SK-N-SH treated with all-trans-retinoic acid at 6 μM for 48 hours (cell line): ENCODE measurements at regions not wholly inside any gene's neighbourhood (a gene's known extent, or its start where the extent isn't known, plus 50 kb on each side); places are given as distances from the start of the nearest gene placed in this dataset.

ENCODE experiments used
- ATAC-seq: fragments of 200-7000 bp; cut with Tn5 transposase; 3 replicates; pipeline ENCODE4 v1.9.1; 2020; ENCODE audit warnings: mild to moderate bottlenecking, moderate library complexity
- ARNTL ChIP-seq: fragments of 450-650 bp; formaldehyde crosslinking; IDR thresholded peaks from 2 replicates; pipeline ENCODE4 v1.5.0; 2020; ENCODE audit warnings: low read depth, mild to moderate bottlenecking, moderate library complexity, borderline replicate concordance
- BACH2 ChIP-seq: fragments of 250-450 bp; sonication (Bioruptor Pico); IDR thresholded peaks from 2 replicates; pipeline ENCODE4 v1.9.0; 2021; ENCODE audit warnings: mild to moderate bottlenecking, borderline replicate concordance
- CSDC2 ChIP-seq: fragments of 250-450 bp; sonication (Bioruptor Pico); IDR thresholded peaks from 2 replicates; pipeline ENCODE4 v1.5.0; 2020; ENCODE audit warnings: mild to moderate bottlenecking, moderate library complexity
- CSRNP3 ChIP-seq: fragments of 250-450 bp; sonication (Bioruptor Pico); IDR thresholded peaks from 2 replicates; pipeline ENCODE4 v1.5.1; 2021; ENCODE audit warnings: mild to moderate bottlenecking, moderate library complexity
- ESRRG ChIP-seq: fragments of 250-450 bp; sonication (Bioruptor Pico); IDR thresholded peaks from 2 replicates; pipeline ENCODE4 v1.6.1; 2021; ENCODE audit warnings: mild to moderate bottlenecking
- GLIS3 ChIP-seq: fragments of 250-450 bp; sonication (Bioruptor Pico); IDR thresholded peaks from 2 replicates; pipeline ENCODE4 v1.5.0; 2020; ENCODE audit warnings: mild to moderate bottlenecking, moderate library complexity
- ISL1 ChIP-seq: fragments of 250-450 bp; sonication (Bioruptor Pico); IDR thresholded peaks from 2 replicates; pipeline ENCODE4 v2.1.2; 2022; ENCODE audit warnings: mild to moderate bottlenecking, moderate library complexity
- OSR1 ChIP-seq: fragments of 250-450 bp; sonication (Bioruptor Pico); IDR thresholded peaks from 2 replicates; pipeline ENCODE4 v1.8.0; 2022; ENCODE audit warnings: moderate library complexity, mild to moderate bottlenecking, inconsistent platforms
- PATZ1 ChIP-seq: fragments of 250-450 bp; sonication (Bioruptor Pico); IDR thresholded peaks from 2 replicates; pipeline ENCODE4 v1.8.0; 2020; ENCODE audit warnings: mild to moderate bottlenecking, moderate library complexity, borderline replicate concordance
- PPARA ChIP-seq: fragments of 250-450 bp; sonication (Bioruptor Pico); IDR thresholded peaks from 2 replicates; pipeline ENCODE4 v1.5.0; 2020; ENCODE audit warnings: mild to moderate bottlenecking, borderline replicate concordance
- RARB ChIP-seq: fragments of 250-450 bp; sonication (Bioruptor Pico); IDR thresholded peaks from 2 replicates; pipeline ENCODE4 v1.8.0; 2021; ENCODE audit warnings: mild to moderate bottlenecking, moderate library complexity
- SNAI2 ChIP-seq: fragments of 250-450 bp; sonication (Bioruptor Pico); IDR thresholded peaks from 2 replicates; pipeline ENCODE4 v1.5.0; 2020; ENCODE audit warnings: mild to moderate bottlenecking, moderate library complexity
- TCF4 ChIP-seq: fragments of 250-450 bp; sonication (Bioruptor Pico); IDR thresholded peaks from 2 replicates; pipeline ENCODE4 v1.8.0; 2021; ENCODE audit warnings: mild to moderate bottlenecking, moderate library complexity, borderline replicate concordance
- TOX ChIP-seq: fragments of 250-450 bp; sonication (Bioruptor Pico); IDR thresholded peaks from 2 replicates; pipeline ENCODE4 v1.8.0; 2021; ENCODE audit warnings: mild to moderate bottlenecking, moderate library complexity, borderline replicate concordance
- ZC3H10 ChIP-seq: fragments of 250-450 bp; sonication (Bioruptor Pico); IDR thresholded peaks from 2 replicates; pipeline ENCODE4 v1.5.1; 2021; ENCODE audit warnings: mild to moderate bottlenecking, moderate library complexity
- ZFP3 ChIP-seq: fragments of 250-450 bp; sonication (Bioruptor Pico); IDR thresholded peaks from 2 replicates; pipeline ENCODE4 v1.5.0; 2020; ENCODE audit warnings: mild to moderate bottlenecking, moderate library complexity
- ZFP30 ChIP-seq: fragments of 450-650 bp; formaldehyde crosslinking; IDR thresholded peaks from 2 replicates; pipeline ENCODE4 v1.5.0; 2022; ENCODE audit warnings: mild to moderate bottlenecking, moderate library complexity
- ZNF565 ChIP-seq: fragments of 450-650 bp; formaldehyde crosslinking; conservative IDR thresholded peaks from 2 replicates; pipeline ENCODE4 v1.5.0; 2020; ENCODE audit warnings: low read depth, mild to moderate bottlenecking, moderate library complexity
- ZNF70 ChIP-seq: fragments of 450-650 bp; formaldehyde crosslinking; IDR thresholded peaks from 2 replicates; pipeline ENCODE4 v1.5.0; 2020; ENCODE audit warnings: mild to moderate bottlenecking, moderate library complexity
- ZNF8 ChIP-seq: fragments of 450-650 bp; formaldehyde crosslinking; IDR thresholded peaks from 2 replicates; pipeline ENCODE4 v1.5.0; 2020; ENCODE audit warnings: mild to moderate bottlenecking, moderate library complexity
- TF ChIP-seq, protein P1 (sequence below): fragments of 250-450 bp; sonication (Bioruptor Pico); IDR thresholded peaks from 2 replicates; pipeline ENCODE4 v1.8.0; 2021; ENCODE audit warnings: low read depth, mild to moderate bottlenecking, moderate library complexity, borderline replicate concordance
- TF ChIP-seq, protein P2 (sequence below): fragments of 250-450 bp; sonication (Bioruptor Pico); IDR thresholded peaks from 2 replicates; pipeline ENCODE4 v1.5.0; 2020; ENCODE audit warnings: mild to moderate bottlenecking, moderate library complexity

- ATAC-seq: no peak
- TF ChIP-seq BACH2 (CRISPR knock-in tag) (no peak), ZFP3 (CRISPR knock-in tag) (no peak), ESRRG (CRISPR knock-in tag) (no peak), ZNF565 (CRISPR knock-in tag) (no peak), CSDC2 (CRISPR knock-in tag) (no peak), ZNF70 (CRISPR knock-in tag) (no peak), TCF4 (CRISPR knock-in tag) (no peak)
- TF ChIP-seq, protein P1, sequence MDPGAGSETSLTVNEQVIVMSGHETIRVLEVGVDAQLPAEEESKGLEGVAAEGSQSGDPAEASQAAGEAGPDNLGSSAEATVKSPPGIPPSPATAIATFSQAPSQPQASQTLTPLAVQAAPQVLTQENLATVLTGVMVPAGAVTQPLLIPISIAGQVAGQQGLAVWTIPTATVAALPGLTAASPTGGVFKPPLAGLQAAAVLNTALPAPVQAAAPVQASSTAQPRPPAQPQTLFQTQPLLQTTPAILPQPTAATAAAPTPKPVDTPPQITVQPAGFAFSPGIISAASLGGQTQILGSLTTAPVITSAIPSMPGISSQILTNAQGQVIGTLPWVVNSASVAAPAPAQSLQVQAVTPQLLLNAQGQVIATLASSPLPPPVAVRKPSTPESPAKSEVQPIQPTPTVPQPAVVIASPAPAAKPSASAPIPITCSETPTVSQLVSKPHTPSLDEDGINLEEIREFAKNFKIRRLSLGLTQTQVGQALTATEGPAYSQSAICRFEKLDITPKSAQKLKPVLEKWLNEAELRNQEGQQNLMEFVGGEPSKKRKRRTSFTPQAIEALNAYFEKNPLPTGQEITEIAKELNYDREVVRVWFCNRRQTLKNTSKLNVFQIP (CRISPR knock-in tag): no peak
- TF ChIP-seq, protein P2, sequence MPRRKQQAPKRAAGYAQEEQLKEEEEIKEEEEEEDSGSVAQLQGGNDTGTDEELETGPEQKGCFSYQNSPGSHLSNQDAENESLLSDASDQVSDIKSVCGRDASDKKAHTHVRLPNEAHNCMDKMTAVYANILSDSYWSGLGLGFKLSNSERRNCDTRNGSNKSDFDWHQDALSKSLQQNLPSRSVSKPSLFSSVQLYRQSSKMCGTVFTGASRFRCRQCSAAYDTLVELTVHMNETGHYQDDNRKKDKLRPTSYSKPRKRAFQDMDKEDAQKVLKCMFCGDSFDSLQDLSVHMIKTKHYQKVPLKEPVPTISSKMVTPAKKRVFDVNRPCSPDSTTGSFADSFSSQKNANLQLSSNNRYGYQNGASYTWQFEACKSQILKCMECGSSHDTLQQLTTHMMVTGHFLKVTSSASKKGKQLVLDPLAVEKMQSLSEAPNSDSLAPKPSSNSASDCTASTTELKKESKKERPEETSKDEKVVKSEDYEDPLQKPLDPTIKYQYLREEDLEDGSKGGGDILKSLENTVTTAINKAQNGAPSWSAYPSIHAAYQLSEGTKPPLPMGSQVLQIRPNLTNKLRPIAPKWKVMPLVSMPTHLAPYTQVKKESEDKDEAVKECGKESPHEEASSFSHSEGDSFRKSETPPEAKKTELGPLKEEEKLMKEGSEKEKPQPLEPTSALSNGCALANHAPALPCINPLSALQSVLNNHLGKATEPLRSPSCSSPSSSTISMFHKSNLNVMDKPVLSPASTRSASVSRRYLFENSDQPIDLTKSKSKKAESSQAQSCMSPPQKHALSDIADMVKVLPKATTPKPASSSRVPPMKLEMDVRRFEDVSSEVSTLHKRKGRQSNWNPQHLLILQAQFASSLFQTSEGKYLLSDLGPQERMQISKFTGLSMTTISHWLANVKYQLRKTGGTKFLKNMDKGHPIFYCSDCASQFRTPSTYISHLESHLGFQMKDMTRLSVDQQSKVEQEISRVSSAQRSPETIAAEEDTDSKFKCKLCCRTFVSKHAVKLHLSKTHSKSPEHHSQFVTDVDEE (CRISPR knock-in tag): no peak
- TF ChIP-seq, all 23 proteins: peak for 0
Measured at GRCh38 chr1:228957535-228957934, 222.3 kb downstream of the RHOU start.

DNA sequence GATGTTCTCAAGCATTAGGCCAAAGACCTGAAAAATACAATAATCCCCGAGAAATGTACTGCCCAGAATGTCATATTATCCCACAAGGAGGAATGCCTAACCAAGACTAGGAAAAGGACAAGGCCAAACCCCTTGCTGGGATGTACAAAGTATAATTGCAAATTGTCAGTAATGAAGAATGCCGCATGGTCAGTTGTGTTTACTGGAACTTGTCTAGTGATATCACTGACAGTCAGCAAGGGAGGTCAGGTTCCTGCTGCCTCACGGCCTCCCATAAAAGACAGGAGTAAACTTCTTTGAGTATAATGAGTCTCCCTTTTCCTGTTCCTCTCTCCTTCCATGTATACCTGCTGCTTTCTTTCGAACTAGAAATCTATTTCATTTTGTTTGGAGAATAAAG lies 222.8 kb downstream of the RHOU start:
- no peak for ATAC-seq
- no peak for TF ChIP-seq ARNTL
- TF ChIP-seq SNAI2 (CRISPR knock-in tag): no peak
- no peak for TF ChIP-seq ISL1 (CRISPR knock-in tag)
- TF ChIP-seq, protein P2 (CRISPR knock-in tag): no peak
- TF ChIP-seq BACH2 (CRISPR knock-in tag): no peak
- TF ChIP-seq ZFP3 (CRISPR knock-in tag): no peak
- TF ChIP-seq RARB: no peak
- no peak for TF ChIP-seq ZC3H10
- no peak for TF ChIP-seq GLIS3 (CRISPR knock-in tag)
- TF ChIP-seq, all 23 proteins: peak for 0

DNA sequence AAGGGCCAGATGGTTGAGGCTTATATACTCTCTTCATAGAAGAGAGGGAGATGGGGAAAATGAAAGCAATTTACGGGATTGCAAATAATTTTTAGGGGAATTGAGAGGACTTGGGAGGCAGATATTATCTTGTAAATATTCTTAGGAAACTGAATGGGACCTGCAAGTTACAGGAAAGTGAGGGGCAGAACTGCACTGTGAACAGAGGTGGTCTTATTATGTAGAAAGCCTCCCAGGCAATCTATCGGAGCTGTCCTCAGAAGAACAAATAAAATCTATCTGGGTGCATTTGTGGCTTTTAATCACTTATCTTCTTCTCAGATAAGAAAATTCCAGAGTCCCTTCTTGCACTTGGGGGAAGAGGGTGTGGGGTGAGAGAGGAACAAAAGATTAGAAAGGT lies 223.5 kb downstream of the RHOU start:
- TF ChIP-seq OSR1 (CRISPR knock-in tag) (no peak), CSRNP3 (CRISPR knock-in tag) (no peak), PATZ1 (CRISPR knock-in tag) (no peak), TOX (no peak), TCF4 (CRISPR knock-in tag) (no peak), SNAI2 (CRISPR knock-in tag) (no peak), ZNF8 (CRISPR knock-in tag) (no peak), ISL1 (CRISPR knock-in tag) (no peak), RARB (no peak), GLIS3 (CRISPR knock-in tag) (no peak), ZC3H10 (no peak), CSDC2 (CRISPR knock-in tag) (no peak), ZFP30 (no peak), PPARA (CRISPR knock-in tag) (no peak)
- TF ChIP-seq, protein P1 (CRISPR knock-in tag): no peak
- TF ChIP-seq, protein P2 (CRISPR knock-in tag): no peak
- TF ChIP-seq, all 23 proteins: peak for 0

More for the DNA sequence above, 223.5 kb downstream of the RHOU start:
- ATAC-seq: no peak
